ENCODE measurements at regions not wholly inside any gene's neighbourhood (a gene's known extent, or its start where the extent isn't known, plus 50 kb on each side); places are given as distances from the start of the nearest gene placed in this dataset.

DNA sequence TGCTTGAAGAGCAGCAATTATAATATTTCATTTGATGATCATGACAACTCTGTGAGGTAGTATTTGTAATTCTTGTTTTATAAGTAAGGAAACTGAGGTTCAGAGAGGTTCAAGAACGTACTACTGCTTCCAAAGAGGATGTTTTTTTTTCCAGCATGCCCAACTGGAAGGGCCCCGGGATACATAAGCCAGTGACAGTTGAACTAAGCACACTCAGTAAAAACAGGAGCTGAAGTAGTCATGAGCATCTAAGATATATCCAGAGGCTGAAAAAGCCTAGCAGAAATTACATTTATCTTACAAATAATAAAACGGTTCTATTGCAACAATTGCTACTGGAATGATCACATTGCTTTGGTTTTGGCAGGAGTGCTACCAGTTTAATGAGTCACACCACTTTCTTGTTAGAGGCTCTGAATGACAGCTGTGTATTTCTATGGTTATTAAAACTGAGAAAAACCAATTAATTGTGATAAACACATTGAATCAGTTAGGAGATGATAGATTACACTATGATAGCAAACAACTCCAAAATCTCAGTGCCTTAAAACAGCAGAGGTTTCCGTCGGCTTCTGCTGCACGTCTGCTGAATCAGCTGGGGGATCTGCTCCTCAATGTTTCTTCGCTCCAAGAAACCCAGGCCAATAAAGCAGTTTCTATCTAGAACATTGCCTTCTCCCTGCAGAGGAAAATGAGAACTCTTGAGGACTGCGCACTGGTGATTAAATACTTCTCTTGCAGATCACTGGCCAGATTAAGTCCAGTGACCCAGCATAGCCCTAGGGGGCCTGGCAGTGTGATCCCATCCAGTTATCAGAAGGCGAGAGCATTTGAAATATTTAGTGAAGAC, 522.7 kb downstream of the PLPP3 start:
- H3K36me3 ChIP-seq = no peaks in the 10 kb centered on the region
- TF ChIP-seq POLR2AphosphoS5 (IDR thresholded peaks at IDR 0.05) (no peak), POLR2A (IDR thresholded peaks at IDR 0.05) (no peak)
- TF ChIP-seq, protein P1, sequence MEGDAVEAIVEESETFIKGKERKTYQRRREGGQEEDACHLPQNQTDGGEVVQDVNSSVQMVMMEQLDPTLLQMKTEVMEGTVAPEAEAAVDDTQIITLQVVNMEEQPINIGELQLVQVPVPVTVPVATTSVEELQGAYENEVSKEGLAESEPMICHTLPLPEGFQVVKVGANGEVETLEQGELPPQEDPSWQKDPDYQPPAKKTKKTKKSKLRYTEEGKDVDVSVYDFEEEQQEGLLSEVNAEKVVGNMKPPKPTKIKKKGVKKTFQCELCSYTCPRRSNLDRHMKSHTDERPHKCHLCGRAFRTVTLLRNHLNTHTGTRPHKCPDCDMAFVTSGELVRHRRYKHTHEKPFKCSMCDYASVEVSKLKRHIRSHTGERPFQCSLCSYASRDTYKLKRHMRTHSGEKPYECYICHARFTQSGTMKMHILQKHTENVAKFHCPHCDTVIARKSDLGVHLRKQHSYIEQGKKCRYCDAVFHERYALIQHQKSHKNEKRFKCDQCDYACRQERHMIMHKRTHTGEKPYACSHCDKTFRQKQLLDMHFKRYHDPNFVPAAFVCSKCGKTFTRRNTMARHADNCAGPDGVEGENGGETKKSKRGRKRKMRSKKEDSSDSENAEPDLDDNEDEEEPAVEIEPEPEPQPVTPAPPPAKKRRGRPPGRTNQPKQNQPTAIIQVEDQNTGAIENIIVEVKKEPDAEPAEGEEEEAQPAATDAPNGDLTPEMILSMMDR (IDR thresholded peaks at IDR 0.05 in 8 of 11, conservative IDR thresholded peaks at IDR 0.05 in 3 of 11) = no peak
- intact Hi-C loops (cut with DNase I; ENCODE audit: low total_unique reads) = no loop called here
- no peak for DNase-seq
- H3K4me1 ChIP-seq = no peaks in the 10 kb centered on the region
- H3K27me3 ChIP-seq (replicated peaks in 1 of 7) = no peaks in the 10 kb centered on the region
- no peak overlapping the region for H3K4me3 ChIP-seq
- H3K27ac ChIP-seq = no peak overlapping the region
- no peaks in the 10 kb centered on the region for H3K9me3 ChIP-seq
- WGBS, 5 donors = 75 to 88% (median 83%) methylated on average over 9 of the region's 9 CpGs

DNA sequence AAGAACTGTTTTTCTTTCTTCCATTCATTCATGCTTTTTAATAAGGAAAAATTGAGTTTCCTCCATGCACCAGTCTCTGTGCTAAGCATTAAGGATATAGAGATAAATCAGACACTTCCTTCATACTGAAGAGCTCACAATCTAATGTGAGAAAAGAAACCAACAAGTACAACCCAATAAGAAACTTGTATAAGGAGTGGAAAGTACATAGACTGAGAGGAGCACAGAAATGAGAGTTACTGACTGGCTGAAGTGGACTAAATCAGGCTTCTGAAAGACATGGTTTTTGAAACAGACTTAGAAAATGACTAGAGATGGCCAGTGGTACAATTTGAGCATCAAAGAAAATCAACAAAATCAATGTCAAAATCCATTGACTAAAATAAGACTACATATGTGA, 524.4 kb downstream of the PLPP3 start:
- Histone ChIP-seq H3K4me3 (no peak overlapping the region), H3K27me3 (replicated peaks in 1 of 7) (no peaks in the 10 kb centered on the region), H3K9me3 (peaks cover 0 to 7% (median 2%) of the 10 kb centered on the region in 8 donors), H3K36me3 (no peaks in the 10 kb centered on the region), H3K4me1 (no peaks in the 10 kb centered on the region), H3K27ac (no peak overlapping the region)
- no peak for DNase-seq
- intact Hi-C loops (cut with DNase I; ENCODE audit: low total_unique reads) = no loop called here
- no peak for TF ChIP-seq POLR2AphosphoS5 (IDR thresholded peaks at IDR 0.05)
- no peak for TF ChIP-seq POLR2A (IDR thresholded peaks at IDR 0.05)
- TF ChIP-seq, protein P1 (IDR thresholded peaks at IDR 0.05 in 8 of 11, conservative IDR thresholded peaks at IDR 0.05 in 3 of 11) = no peak

DNA sequence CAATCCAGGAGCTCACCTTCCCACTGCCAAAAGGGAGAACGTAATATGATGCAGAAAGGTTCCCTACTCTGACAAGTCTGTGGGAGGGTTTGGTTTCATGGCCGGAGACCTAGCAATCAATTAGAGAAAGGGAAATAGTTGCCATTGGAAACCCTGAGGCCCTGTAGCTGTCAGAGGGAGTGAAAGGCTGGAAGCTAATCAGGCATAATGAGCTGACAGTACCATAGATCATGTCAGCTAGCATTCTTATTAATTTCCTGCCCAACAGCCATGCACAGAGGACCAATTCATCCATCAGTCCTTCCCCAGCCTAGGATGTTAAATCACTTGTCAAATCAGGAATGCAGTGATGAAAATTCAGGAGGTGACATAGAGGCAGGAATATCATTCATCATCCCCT, 527.3 kb downstream of the PLPP3 start:
- Histone ChIP-seq H3K36me3 (no peaks in the 10 kb centered on the region), H3K27ac (no peak overlapping the region), H3K27me3 (replicated peaks in 1 of 7) (no peaks in the 10 kb centered on the region), H3K4me3 (no peak overlapping the region), H3K4me1 (no peaks in the 10 kb centered on the region), H3K9me3 (peaks cover 0 to 7% (median 2%) of the 10 kb centered on the region in 8 donors)
- intact Hi-C loops (cut with DNase I; ENCODE audit: low total_unique reads) = no loop called here
- no peak for TF ChIP-seq POLR2A (IDR thresholded peaks at IDR 0.05)
- no peak for TF ChIP-seq POLR2AphosphoS5 (IDR thresholded peaks at IDR 0.05)
- DNase-seq = no peak
- WGBS, 5 donors = 85 to 93% (median 89%) methylated on average over 2 of the region's 2 CpGs

DNA sequence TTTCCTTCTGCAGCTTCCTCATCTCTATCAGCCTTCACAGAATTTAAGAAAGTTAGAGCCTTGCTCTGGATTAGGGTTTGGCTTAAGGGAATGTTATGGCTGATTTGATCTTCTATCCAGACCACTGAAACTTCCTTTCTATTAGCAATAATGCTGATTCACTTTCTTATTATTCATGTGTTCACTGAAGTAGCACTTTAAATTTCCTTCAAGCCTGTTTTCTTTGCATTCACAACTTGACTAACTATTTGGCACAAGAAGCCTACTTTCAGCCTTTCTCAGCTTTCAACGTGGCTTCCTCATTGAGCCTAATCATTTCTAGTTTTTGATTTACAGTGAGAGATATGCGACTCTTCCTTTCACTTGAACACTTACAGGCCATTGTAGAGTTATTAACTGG, 528.5 kb downstream of the PLPP3 start:
- H3K4me3 ChIP-seq = no peak overlapping the region
- TF ChIP-seq POLR2A (IDR thresholded peaks at IDR 0.05) (no peak), POLR2AphosphoS5 (IDR thresholded peaks at IDR 0.05) (no peak)
- TF ChIP-seq, protein P1 (IDR thresholded peaks at IDR 0.05 in 8 of 11, conservative IDR thresholded peaks at IDR 0.05 in 3 of 11) = no peak
- peaks cover 0 to 7% (median 2%) of the 10 kb centered on the region in 8 donors for H3K9me3 ChIP-seq
- no peaks in the 10 kb centered on the region for H3K27me3 ChIP-seq (replicated peaks in 1 of 7)
- no peak for DNase-seq
- H3K36me3 ChIP-seq = no peaks in the 10 kb centered on the region
- WGBS, 5 donors = 65 to 82% (median 80%) methylated on average over 2 of the region's 2 CpGs
- H3K27ac ChIP-seq = no peak overlapping the region
- no peaks in the 10 kb centered on the region for H3K4me1 ChIP-seq
- intact Hi-C loops (cut with DNase I; ENCODE audit: low total_unique reads) = no loop called here
